HepG2 (cell line): ENCODE measurements at regions not wholly inside any gene's neighbourhood (a gene's known extent, or its start where the extent isn't known, plus 50 kb on each side); places are given as distances from the start of the nearest gene placed in this dataset.

ENCODE experiments used
- GABPB1 ChIP-seq: IDR thresholded peaks from 2 replicates; pipeline ENCODE4 v1.6.1; 2016; ENCODE audit warnings: mild to moderate bottlenecking, missing genetic modification reagents, moderate library complexity, missing compliant biosample characterization
- NR2F6 ChIP-seq, 2 experiments: IDR thresholded peaks; 2 replicates each; pipeline ENCODE4 v1.6.1; 2016; ENCODE audit warnings: antibody characterized with exemption in 1 of 2, mild to moderate bottlenecking in 1 of 2
- RBFOX2 ChIP-seq: fragments of 200-400 bp; formaldehyde crosslinking; IDR thresholded peaks from 2 replicates; pipeline ENCODE4 v1.6.1; 2017; ENCODE audit warnings: low read depth, mild to moderate bottlenecking, low read length
- TF ChIP-seq, protein P1 (sequence below): sonication (generic); formaldehyde crosslinking; IDR thresholded peaks from 2 replicates; pipeline ENCODE4 v1.5.0; 2020; ENCODE audit warnings: mild to moderate bottlenecking, missing genetic modification reagents, moderate library complexity

DNA sequence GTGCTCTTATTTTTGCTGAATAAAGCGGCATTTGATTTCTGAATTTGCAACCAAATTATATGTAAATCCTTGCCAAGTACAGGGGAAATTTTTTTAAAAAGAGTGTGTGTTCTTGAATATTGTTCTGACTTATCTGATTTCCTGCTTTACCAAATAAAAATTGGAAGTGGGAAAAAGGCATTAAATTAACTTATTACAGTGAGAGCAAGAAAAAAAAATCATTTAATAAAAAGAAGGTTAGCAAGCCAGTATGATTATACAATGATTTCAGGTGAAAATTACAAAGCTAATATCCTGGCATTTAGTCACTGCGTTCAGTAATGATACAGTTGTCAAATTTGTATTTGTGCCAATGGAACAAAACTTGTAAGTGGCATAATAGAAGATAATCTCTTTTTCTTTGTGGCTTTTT lies 82.1 kb upstream of the PPARA start:
- TF ChIP-seq, protein P1, sequence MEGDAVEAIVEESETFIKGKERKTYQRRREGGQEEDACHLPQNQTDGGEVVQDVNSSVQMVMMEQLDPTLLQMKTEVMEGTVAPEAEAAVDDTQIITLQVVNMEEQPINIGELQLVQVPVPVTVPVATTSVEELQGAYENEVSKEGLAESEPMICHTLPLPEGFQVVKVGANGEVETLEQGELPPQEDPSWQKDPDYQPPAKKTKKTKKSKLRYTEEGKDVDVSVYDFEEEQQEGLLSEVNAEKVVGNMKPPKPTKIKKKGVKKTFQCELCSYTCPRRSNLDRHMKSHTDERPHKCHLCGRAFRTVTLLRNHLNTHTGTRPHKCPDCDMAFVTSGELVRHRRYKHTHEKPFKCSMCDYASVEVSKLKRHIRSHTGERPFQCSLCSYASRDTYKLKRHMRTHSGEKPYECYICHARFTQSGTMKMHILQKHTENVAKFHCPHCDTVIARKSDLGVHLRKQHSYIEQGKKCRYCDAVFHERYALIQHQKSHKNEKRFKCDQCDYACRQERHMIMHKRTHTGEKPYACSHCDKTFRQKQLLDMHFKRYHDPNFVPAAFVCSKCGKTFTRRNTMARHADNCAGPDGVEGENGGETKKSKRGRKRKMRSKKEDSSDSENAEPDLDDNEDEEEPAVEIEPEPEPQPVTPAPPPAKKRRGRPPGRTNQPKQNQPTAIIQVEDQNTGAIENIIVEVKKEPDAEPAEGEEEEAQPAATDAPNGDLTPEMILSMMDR = no peak
- TF ChIP-seq GABPB1 (CRISPR knock-in tag) (no peak), NR2F6 (IDR thresholded peaks at IDR 0.05) (no peak), NR2F6 (CRISPR knock-in tag; IDR thresholded peaks at IDR 0.05) (no peak), RBFOX2 (no peak)
